A204.1 (cell line): ENCODE measurements at regions not wholly inside any gene's neighbourhood (a gene's known extent, or its start where the extent isn't known, plus 50 kb on each side); places are given as distances from the start of the nearest gene placed in this dataset.

Experiments used
- FAIRE-seq: peaks from 2 replicates; lab custom pipeline; 2012; peaks lifted over from hg19 to GRCh38; lab: Jason Lieb, UNC

DNA sequence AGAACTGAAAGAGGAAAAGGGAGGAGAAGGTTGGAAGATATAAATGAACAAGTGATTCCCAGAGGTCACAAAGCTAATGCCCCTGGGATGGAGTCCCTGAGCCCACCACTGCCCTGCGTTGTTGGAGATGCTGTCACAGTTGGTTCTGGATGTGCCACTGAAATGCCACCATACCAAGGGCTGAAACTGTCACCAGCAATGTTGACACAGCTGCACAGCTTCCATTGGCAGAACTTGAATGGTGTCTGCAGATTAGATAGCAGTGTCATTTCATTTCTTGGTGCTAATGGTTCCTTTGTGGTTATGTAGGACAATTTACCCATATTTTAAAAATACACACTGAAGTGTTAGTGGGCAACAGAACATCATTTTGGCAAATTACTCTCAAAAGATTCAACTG lies 120.7 kb downstream of the TBXT start:
- no peak for FAIRE-seq

GRCh38 chr6:166046226-166046625 lies 121.4 kb downstream of the TBXT start:
- FAIRE-seq: no peak

GRCh38 chr6:166045860-166046200 lies 121.8 kb downstream of the TBXT start:
- no peak for FAIRE-seq

DNA sequence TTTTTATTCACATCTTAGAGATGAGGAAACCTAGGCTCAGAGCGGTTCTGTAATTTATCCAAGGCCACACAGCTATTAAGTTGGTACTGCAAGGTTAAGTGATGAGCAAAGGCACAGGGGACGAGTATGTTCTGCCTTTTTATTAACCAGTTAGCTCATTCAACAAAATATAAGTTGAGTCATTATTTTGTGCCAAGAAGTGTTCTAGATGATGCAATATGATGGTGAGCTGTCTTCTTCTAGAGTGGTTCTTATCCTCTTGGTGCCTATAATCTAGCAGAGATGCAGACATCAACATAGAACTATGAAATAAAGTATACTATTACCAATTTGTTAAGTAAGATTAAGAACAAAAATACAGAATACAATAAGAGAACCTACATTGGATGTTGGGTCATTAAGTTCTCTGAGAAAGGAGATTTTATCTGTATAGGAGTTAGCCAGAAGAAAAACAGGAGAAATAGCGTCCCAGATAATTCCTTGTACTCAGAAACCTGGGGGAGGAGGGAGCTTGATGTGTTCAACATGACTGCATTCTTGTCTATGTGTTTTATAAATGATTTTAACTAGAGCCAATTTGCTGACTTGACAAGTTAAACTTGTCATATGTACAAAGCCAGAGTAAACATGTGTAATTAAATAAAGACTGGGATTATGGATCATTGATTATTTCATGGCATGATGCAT lies 122.3 kb downstream of the TBXT start:
- FAIRE-seq: no peak

DNA sequence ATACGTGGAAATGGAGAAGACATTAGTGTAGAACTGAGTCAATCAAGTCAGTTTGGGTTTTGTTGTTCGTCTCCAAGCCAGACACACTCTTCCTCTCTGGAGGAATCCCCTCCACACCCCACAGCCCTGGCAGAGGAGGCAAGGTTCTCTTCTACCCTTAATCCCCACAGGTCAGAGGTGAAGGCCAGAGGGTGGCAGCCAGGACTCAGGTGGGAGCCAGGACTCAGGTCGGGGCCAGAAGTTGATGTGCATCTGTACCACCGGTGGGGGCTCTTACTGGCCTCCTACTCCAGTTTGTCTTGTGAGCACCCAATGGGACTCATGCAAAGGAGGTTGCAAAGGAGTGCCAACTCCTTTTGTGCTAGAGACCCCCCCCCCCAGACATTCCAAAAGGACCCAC lies 126.4 kb downstream of the TBXT start:
- no peak for FAIRE-seq

- FAIRE-seq: no peak
Observed at GRCh38 chr6:166040292-166040691, 127.4 kb downstream of the TBXT start.

DNA sequence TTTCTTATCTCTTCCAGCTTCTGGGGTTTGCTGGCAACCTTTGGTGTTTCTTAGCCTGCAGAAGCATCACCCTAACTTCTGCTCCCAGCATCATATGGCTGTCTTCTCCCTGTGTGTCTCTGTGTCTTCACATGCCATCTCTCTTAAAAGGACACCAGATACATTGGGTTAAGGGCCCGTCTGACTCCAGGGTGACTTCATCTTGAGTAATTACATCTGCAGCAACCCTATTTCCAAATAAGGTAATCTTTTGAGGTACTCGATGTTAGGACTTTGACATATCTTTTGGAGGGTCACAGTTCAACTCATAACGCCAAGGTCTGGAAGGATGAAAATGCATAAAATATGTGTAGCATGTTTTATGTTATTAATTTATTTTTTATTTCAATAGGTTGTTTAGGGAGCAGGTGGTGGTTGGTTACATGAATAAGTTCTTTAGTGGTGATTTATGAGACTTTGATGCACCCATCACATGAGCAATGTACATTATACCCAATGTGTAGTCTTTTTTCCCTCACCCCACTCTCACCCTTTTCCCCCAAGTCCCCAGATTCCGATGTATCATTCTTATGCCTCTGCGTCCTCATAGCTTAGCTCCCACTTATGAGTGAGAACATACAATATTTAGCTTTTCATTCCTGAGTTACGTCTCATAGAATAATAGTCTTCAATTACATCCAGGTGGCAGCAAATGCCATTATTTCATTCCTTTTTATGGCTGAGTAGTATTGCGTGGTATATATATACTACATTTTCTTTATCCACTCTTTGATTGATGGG lies 131.1 kb downstream of the TBXT start:
- no peak for FAIRE-seq

DNA sequence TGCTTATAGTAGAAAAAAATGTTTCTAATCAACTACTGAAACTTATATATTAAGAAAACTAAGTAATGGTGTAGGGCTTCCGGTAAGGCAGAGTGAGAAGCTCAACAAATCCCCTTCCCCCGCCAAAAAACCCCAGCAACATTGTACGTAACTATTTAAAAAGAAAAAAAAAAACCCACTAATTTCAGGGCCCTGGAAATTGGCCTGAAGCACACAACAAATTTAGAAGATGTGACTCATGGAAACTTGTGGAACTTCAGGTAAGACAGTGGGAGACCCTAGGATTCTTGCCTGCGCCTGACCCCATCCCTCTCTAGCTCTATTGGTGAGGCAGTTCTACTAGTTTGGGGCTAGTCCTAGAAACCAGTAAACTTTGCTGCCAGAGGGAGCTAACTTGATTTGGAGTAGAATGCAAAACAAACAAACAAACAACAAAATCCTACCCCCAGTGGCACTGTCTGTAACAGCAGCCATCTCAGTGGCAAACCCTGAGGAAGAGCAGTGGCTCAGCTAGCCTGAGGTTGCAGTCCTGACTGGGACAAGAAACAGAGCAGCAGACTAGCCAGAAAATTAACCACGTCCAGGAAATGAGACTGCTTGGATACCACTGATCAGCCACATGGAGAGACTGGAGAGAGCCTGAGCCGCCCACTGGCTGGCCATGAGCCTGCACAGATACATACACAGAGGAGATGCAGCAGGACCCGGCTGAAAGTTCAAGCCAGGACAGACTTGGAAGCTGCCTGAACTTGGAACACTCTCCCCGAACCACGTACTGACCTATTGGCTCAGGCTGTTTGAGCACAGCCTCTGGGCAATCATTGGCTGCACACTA lies 135.1 kb downstream of the TBXT start:
- FAIRE-seq: no peak

DNA sequence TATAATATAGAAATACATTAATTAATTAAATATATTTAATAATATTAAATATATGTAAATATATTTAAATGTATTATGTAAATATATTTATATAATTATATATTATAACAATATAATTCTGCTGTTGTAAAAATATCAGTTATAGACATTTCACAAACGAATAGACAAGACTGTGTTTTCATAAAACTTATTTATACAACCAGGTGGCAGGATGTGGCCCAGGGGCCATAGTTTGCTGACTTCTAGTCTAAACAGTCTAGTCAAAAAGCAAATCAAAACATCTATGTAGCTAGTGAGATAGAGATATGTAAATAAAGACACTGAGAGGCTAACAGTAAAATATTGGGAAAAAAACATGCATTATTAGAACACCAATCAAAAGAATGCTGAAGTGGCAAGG lies 136.4 kb downstream of the TBXT start:
- FAIRE-seq: no peak

DNA sequence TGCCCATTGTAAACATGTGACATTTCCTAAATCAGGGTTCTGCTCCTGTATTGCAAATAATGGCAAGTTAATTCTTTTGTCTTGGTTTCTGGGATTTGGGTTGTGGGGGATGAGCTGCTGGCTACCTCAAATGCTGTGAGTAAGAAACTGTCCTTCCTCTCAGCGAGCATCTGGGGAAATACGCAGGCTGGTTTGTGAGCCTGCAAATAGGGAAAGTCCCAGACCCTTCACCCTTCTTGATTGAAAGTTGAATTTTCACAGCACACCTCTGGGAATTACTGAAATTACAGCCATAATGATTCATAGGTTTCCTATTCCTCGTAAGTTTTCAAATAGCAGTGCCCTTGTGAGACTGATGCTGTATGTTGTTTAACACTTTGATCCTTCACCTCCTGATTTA lies 138.1 kb downstream of the TBXT start:
- no peak for FAIRE-seq

DNA sequence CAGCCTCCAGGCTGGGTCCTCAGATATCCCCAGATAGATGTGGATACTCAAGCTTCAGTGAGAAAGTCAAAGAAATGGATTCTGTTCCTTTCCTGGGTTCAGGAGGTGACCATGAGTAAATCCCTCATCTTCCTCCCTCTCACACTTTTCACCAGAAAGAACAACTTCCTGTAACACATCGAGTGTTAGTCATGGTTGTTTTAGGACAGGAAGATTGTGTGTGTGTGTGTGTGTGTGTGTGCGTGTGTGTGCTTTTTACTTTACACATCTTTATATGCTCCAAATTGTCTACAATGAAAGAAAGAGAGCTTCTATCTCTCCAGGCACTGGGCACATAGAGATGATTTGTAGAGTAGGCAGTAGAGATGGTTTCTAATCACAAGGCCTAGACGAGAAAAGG lies 139.9 kb downstream of the TBXT start:
- no peak for FAIRE-seq

GRCh38 chr6:166026586-166027126 lies 141.0 kb downstream of the TBXT start:
- no peak for FAIRE-seq

DNA sequence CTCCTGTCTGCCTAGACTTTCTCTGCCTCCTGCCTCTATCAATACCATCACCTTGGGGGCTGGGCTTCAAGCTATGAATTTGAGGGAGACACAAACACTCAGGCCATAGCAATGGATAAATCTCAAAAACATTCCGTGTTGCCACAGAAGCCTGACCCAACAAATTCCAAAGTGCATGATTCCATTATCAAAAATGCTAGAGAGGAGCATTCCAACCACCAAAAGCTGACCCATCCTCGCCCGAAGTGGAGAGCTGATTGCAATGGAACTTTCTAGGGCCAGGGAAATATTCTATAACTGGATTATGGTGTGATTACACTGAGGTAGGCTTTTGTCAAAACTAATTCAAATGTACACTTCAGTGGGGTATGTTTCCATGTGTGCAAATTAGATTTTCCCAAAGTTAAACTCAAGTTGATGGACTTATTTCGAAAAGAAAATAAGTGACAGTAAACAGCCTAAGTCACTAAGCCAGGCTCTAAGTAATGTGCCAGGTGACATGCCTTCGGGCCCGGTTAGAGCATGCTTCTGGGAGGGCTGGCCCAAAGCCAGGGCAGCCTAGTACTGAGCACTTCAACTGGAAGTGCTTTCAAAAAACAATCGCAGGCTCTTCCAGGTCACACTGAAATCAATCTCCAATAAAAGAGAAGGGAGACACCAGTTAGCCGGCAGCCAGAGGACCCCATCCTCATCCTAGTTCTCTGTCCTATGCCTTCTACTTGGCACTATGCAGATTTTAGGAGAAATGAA lies 142.3 kb downstream of the TBXT start:
- FAIRE-seq: no peak

GRCh38 chr6:166024252-166024651 lies 143.4 kb downstream of the TBXT start:
- no peak for FAIRE-seq

DNA sequence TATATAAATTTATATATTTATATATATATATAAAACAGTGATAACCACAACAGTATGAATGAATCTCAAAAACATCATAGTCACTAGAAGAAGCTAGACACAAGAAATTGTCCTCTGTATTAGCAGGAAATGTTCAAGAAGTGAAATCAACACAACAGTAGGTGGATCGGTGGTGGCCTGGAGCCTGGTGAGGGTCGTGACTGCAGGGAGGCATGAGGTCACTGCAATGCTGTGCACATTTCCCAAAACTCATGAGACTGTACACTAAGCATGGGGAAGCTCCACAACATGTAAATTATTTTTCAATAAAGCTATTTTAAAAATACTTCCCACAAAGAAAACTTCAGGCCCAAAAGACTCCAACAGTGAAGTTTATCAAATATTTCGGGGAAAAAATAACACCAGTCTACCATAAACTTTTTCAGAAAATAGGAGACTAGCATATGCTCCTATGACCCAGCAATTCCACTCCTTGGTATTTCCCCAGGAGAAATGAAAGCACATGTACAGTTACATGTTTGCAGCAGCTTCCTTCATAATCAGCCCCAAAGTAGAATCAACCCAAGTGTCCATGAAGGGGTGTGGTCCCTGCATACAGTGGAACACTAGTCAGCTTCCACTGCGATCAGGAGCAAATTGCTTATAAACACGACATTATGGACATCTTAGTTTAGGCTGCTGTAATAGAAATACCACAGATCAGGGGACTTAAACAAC lies 144.2 kb downstream of the TBXT start:
- no peak for FAIRE-seq

GRCh38 chr6:166021429-166021828 lies 146.2 kb downstream of the TBXT start:
- no peak for FAIRE-seq

GRCh38 chr6:166019214-166019613 lies 148.4 kb downstream of the TBXT start:
- no peak for FAIRE-seq

DNA sequence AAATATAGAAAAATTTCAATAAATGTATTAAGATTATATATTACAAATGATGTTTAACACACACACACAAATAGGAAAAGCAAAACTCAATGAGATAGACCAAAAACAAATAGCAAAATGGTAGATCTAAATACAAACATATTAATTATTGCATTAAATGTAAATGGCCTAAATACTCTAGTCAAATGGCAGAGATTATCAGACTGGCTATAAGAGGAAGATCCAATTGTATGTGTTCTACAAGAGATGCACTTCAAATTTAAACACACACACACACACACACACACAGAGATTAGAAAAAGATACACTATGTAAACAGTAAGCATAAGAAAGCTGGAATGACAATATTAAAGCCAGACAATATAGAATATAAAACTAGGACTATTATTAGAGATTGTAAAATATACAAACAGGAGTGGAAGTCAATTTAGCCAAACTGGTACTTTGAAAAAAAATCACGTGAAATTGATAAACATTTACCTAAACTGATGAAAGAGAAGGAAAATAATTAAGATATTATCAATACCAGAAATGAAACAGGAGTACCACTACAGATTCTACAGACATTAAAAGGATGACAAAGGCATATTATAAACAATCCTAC lies 150.5 kb downstream of the TBXT start:
- no peak for FAIRE-seq

DNA sequence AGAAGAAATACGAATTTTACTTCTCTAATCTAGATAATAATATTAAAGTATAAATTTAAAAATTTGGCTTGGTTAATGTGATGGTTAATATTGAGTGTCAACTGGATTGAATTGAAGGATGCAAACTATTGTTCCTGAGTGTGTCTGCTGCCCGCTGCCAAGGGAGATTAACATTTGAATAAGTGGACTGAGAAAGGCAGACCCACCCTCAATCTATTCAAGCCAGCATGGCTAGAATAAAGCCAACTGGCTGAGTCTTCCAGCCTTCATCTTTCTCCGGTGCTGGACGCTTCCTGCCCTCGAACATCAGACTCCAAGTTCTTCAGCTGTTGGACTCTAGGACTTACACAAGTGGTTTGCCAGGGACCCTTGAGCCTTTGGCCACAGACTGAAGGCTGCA lies 152.7 kb downstream of the TBXT start:
- FAIRE-seq: no peak

DNA sequence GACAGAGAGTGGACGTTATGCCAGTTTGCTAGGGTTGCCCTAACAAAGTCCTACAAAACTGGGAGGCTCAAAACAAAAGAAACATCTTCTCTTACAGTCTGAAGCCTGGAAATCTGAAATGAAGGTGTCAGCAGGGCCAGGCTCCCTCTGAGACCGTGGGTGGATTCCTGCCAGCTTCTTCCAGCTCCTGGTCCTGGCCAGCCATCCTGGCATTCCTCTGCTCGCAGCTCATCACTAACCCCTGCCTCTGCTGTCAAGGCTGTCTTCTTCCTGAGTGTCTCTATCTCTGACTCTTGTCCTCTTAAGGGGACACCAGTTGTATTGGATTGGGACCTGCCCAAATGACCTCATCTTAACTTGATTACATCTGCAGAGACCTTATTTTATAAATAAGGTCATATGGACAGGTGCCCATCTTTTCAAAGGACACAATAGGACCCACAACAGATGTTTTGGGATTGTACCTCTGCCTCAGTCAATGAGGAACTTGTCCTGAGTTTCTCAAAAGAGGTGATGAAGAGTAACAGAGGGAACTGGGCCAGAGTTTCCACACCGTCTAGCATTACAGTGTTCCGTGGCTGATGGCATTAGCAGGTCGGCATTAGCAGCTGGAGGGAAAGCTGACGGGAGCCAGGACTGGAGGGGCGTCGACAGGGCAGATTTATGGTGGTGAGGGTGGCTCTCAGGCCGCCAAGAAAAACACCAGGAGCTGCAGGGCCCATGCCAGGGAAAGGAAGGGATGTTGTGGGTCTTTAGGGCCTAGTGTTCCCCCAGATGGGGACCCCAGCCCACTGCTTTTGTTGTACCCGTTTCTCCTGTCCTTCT lies 157.3 kb downstream of the TBXT start:
- FAIRE-seq: no peak
